ENCODE measurements at regions not wholly inside any gene's neighbourhood (a gene's known extent, or its start where the extent isn't known, plus 50 kb on each side); places are given as distances from the start of the nearest gene placed in this dataset.

- intact Hi-C loops (cut with DNase I): loop anchor here in 2 of 10 donors (5.0 kb wide), 2 partner anchors 33 to 38 kb away; no protein-coding TSS in a partner anchor
- H3K27ac ChIP-seq: peak overlapping the region in 11 of 12 donors; percentile 24 to 66 (median 51)
- no peak for DNase-seq
- H3K27me3 ChIP-seq: no peaks in the 10 kb centered on the region
- no peaks in the 10 kb centered on the region for H3K9me3 ChIP-seq
- peak; percentile 39 to 85 (median 78) for ATAC-seq
- 39 to 55% (median 47%) methylated on average over 4 of the region's 4 CpGs for WGBS, 4 donors
- H3K4me1 ChIP-seq: peaks cover 13 to 100% (median 95%) of the 10 kb centered on the region in 12 donors
- no peak overlapping the region for H3K4me3 ChIP-seq
- no peaks in the 10 kb centered on the region for H3K36me3 ChIP-seq
- TF ChIP-seq CTCF (IDR thresholded peaks at IDR 0.05) (no peak), POLR2A (IDR thresholded peaks at IDR 0.05) (no peak)
Measured at GRCh38 chr1:201754353-201754752, 74.6 kb upstream of the IPO9 start.

GRCh38 chr1:201755200-201755599 is 73.8 kb upstream of the IPO9 start:
- H3K9me3 ChIP-seq: no peaks in the 10 kb centered on the region
- intact Hi-C loops (cut with DNase I): loop anchor here in 1 of 10 donors (5.0 kb wide), 1 partner anchor 43 kb away; no protein-coding TSS in a partner anchor
- DNase-seq (no peak), ATAC-seq (no peak)
- H3K4me1 ChIP-seq: peaks cover 17 to 100% (median 95%) of the 10 kb centered on the region in 12 donors
- H3K4me3 ChIP-seq: no peak overlapping the region
- no peak for TF ChIP-seq POLR2A (IDR thresholded peaks at IDR 0.05)
- TF ChIP-seq CTCF (IDR thresholded peaks at IDR 0.05): no peak
- peak overlapping the region in 4 of 12 donors; percentile 11 to 66 (median 42) for H3K27ac ChIP-seq
- no peaks in the 10 kb centered on the region for H3K27me3 ChIP-seq
- H3K36me3 ChIP-seq: no peaks in the 10 kb centered on the region

- Histone ChIP-seq H3K27ac (peak overlapping the region in 5 of 12 donors; percentile 4 to 50 (median 9)), H3K27me3 (no peaks in the 10 kb centered on the region), H3K36me3 (no peaks in the 10 kb centered on the region), H3K4me1 (peaks cover 15 to 100% (median 93%) of the 10 kb centered on the region in 12 donors), H3K9me3 (no peaks in the 10 kb centered on the region), H3K4me3 (no peak overlapping the region)
- TF ChIP-seq POLR2A (IDR thresholded peaks at IDR 0.05) (no peak), CTCF (IDR thresholded peaks at IDR 0.05) (no peak)
- intact Hi-C loops (cut with DNase I): loop anchor here in 1 of 10 donors (5.0 kb wide), 1 partner anchor 44 kb away; no protein-coding TSS in a partner anchor
- no peak for ATAC-seq
- DNase-seq: no peak
Measured at GRCh38 chr1:201756406-201756805, 72.6 kb upstream of the IPO9 start.

- Histone ChIP-seq H3K4me1 (peaks cover 15 to 100% (median 94%) of the 10 kb centered on the region in 12 donors), H3K4me3 (no peak overlapping the region), H3K36me3 (no peaks in the 10 kb centered on the region), H3K27me3 (no peaks in the 10 kb centered on the region), H3K27ac (peak overlapping the region in 2 of 12 donors; percentile 1 to 50), H3K9me3 (no peaks in the 10 kb centered on the region)
- intact Hi-C loops (cut with DNase I): loop anchor here in 2 of 10 donors (2.0 to 5.0 kb wide), 2 partner anchors 18 to 46 kb away; no protein-coding TSS in a partner anchor
- DNase-seq (no peak), ATAC-seq (no peak)
- WGBS, 4 donors: 65 to 73% (median 69%) methylated on average over 4 of the region's 4 CpGs
- no peak for TF ChIP-seq POLR2A (IDR thresholded peaks at IDR 0.05)
- TF ChIP-seq CTCF (IDR thresholded peaks at IDR 0.05): no peak
Measured at GRCh38 chr1:201758499-201759050, 70.4 kb upstream of the IPO9 start.
